Keratinocyte (primary cell): ENCODE measurements at regions not wholly inside any gene's neighbourhood (a gene's known extent, or its start where the extent isn't known, plus 50 kb on each side); places are given as distances from the start of the nearest gene placed in this dataset.

Experiments used
- CTCF ChIP-seq, 3 experiments: IDR thresholded peaks in 1 of 3; conservative IDR thresholded peaks in 1 of 3; optimal IDR thresholded peaks in 1 of 3; 2 replicates in 2 of 3; 3 replicates in 1 of 3; pipeline versions ENCODE3 to v1.5.1; 2011; ENCODE audit warnings: low read length in 3 of 3, mild to moderate bottlenecking in 3 of 3, moderate library complexity in 2 of 3, control low read depth in 1 of 3, inconsistent platforms in 1 of 3; ENCODE audit not compliant: insufficient read depth in 2 of 3; ENCODE audit errors: extremely low read depth in 1 of 3
- EZH2 ChIP-seq: IDR thresholded peaks from one replicate; pipeline ENCODE4 v1.6.1; 2012; ENCODE audit warnings: inconsistent platforms, mild to moderate bottlenecking, low read length, moderate library complexity

GRCh38 chr9:18194316-18194715, 279.6 kb upstream of the ADAMTSL1 start:
- no peak for TF ChIP-seq CTCF (optimal IDR thresholded peaks at IDR 0.05 in 1 of 3, IDR thresholded peaks at IDR 0.05 in 1 of 3, conservative IDR thresholded peaks at IDR 0.05 in 1 of 3; ENCODE audit: extremely low read depth in 1 of 3, insufficient read depth in 2 of 3, low read length in 3 of 3)
- no peak for TF ChIP-seq EZH2
